EH (cell line): ENCODE measurements at regions not wholly inside any gene's neighbourhood (a gene's known extent, or its start where the extent isn't known, plus 50 kb on each side); places are given as distances from the start of the nearest gene placed in this dataset.
"Not testable (repeated sequence)": the region's sequence is repeated elsewhere in the genome, so short reads cannot be mapped to it uniquely, and the experiment has no call there.

Source experiments
- DNase-seq: peaks from one replicate; pipeline ENCODE4 v3.0.0-alpha.2; 2015; ENCODE audit warnings: low read depth

- DNase-seq = not testable (repeated sequence)
Observed at GRCh38 chr5:71822065-71822464, 103.0 kb downstream of the CARTPT start.

DNA sequence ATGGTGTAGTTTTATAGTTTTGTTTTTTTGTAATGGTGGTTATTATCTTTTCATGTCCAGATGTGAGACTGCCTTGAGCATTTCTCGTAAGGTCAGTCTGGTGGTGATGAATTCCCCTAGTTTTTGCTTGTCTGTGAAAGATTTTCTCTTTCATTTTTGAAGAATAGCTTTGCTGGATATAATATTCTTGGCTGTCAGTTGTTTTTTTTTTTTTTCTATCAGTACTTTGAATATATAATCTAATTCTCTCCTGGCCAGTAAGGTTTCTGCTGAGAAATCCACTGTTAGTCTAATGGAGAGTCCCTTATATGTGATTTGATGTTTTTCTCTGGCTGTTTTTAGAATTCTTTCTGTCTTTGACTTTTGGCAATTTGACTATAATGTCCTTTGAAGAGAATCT lies 106.9 kb downstream of the CARTPT start:
- no peak for DNase-seq

- peak; percentile 64 for DNase-seq
Observed at GRCh38 chr5:71828291-71829040, 109.4 kb downstream of the CARTPT start.

DNA sequence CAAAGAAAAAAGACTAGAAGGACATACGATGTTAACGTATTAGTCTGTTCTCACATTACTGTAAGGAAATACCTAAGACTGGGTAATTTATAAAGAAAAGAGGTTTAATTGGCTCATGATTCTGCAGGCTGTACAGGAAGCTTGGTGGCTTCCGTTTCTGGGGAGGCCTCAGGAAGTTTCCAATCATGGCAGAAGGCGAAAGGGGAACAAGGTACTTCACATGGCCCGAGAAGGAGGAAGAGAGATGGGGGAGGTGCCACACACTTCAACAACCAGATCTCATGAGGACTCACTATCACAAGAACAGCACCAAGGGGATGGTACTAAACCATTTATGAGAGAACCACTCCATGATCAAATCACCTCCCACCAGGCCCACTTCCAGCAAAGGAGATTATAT lies 110.1 kb downstream of the CARTPT start:
- no peak for DNase-seq

DNA sequence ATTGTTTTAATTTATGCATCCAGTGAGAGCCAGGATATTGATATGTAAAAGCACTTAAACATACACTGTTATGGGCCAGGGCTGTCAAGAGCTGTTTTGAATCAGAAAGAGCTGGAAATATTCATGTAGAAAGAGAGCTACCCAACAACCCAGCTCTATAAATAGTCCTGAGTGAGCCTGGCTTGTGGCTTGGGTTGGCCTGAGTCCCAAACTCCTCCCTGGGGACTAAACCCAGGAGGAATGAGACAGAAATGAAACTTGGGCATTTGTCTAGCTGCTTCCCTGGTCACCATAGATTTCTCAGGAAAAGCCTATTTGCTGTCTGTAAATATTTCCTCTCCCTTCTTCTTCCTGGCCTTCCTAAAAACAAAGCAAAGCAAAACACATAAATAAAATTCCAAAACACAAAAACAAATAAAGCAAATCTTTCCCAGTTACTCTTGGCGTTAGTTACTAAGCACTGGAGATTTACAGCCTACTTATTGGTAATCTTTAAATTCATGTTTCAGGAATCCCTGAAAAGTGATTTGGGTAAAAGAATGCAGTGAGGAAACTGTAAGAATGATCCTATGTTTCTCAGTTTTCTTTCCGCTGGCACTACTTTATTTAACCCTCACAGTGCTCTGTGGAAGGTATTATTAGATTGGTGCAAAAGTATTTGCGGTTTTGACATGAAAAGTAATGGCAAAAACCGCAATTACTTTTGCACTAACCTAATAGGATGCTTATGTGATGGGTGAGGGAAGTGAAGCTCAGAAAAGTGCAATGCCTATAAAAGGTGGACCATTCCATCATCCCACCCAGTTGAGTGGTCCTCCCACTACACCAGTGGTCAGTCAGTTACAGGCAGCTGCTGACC lies 111.8 kb downstream of the CARTPT start:
- DNase-seq = peak; percentile 92

GRCh38 chr5:71832812-71833715 lies 114.0 kb downstream of the CARTPT start:
- DNase-seq = no peak

DNA sequence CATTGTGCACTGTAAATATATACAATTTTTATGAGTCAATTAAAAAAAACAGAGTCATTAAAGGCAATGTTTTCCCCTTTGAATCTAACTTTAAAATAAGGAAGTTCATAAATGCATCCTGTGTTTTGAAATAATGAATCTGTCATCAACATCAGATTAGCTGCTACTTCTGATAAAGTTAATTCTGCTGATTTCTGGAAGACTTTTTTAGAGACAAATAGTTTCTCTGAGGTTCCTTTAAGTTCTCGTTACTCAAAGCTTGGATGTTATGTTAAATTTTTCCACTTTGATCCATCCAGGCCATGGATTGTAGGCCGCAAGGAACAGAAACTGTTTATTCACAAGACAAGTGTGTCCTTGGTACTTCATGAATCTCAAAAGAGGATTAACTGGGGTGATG lies 115.5 kb downstream of the CARTPT start:
- no peak for DNase-seq

- peak; percentile 29 for DNase-seq
Observed at GRCh38 chr5:71836084-71836483, 117.0 kb downstream of the CARTPT start.

DNA sequence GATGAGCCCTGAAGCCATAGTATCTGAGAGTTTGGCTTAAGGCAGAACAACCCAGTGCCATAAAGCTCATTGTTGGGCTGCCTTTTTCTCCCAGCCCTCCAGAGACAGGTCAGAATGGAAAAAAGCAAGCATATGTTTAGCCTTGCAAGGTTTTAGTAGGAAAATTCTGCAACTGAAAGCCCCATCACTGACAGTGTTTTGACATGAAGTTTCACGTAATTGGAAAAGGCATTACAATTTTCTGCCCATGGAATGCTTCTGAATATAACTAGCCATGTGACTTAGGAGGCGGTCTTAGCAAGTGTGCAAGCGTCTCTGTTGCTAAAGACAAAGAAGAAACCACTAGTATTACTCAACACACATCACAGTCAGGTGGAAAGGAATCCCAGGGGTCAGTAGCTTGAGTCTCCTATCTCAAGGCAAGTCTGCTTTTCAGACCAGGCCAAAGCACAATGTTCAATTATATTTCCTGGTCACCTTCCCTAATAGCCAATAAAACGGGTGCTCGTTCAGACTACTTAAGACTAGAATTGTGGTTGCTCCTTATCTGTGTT lies 117.6 kb downstream of the CARTPT start:
- DNase-seq = no peak

DNA sequence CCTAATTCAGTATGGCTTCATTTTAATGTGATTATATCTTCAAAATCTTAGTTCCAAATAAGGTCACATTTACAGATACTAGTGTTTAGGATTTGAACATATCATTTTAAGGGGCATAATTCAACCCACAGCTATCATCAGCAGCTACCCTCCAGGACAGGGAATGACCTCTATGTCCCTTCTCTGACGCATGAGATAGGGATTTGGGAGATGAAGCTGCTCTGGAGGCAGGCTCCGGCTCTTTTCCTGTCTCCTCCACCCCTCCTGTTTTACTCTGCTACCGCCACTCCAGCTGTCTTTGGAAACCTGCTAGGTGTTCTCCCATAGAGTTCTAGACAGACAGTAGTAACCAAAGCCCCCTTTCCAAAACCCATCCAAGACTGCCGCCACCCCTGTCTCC lies 119.2 kb downstream of the CARTPT start:
- peak; percentile 9 for DNase-seq

DNA sequence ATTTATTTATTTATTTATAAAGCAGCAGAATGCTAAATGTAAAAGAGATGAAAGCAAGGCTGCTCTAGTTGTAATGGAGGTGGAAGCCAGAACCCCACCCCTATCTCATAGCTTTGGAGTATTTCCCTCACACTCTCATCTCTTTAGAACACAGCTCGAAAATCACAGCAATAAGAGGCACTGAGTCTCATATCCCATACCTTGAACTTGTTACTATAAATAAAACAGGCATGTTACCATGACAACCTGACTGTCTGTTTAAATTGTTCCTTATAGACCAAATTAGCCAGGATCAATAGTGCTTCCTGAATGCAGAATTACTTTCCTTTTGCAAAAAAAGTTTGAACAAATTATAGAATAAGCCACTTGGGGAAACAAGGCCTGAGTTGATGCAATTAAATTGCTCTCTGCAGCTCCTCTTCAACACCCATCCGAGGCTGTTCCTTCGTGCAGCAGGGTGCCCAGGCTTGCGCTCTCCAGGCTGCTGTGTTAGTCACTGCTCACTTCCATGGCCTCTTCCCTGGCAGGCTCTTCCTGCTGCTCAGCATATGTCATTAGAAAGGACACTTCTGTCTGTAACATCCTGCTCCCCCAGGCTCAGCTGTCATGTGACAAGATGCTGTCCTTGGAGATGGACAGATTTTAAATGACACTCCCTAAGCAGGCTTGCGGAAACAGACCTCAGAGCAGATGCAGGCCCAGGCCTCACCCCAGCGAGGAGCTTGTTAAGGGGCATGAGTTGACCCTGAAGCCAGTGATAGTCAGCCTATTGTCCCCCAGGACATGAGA lies 120.2 kb downstream of the CARTPT start:
- DNase-seq = no peak

DNA sequence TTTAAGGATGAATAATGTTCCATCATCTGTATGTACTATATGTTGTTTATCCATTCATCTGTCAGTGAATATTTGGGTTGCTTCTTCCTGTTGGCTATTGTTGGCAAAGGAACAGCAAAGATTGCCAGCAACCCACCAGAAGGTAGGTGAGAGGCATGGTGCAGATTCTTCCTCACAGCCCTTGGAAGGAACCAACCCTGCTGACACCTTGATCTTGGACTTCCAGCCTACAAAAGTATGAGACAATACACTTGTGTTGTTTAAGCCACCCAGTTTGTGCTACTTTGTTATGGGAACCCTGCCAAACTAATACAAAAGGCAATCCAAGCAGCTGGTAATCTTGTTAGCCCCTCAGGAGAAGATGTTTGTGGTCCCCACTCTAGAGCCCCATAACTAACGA lies 122.0 kb downstream of the CARTPT start:
- DNase-seq = no peak

GRCh38 chr5:71843111-71843510 lies 124.0 kb downstream of the CARTPT start:
- no peak for DNase-seq

DNA sequence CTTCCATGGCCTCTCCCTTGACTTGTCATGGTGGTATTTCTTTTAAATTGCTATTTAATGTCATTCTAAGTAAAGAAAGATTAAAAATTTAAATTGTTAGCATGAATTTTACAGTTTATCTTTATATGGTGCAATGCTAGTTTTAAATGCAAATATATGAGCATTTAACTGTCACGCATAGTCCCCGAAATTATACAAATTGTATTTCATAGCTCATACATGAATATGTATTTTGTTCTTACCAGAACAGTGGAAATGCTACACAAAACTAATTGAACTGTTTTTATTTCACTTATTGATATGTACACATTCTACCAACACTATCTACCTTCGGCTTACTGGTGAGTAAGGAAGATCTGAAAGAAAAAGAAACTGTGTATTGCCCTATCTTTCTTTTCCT lies 125.8 kb downstream of the CARTPT start:
- no peak for DNase-seq

DNA sequence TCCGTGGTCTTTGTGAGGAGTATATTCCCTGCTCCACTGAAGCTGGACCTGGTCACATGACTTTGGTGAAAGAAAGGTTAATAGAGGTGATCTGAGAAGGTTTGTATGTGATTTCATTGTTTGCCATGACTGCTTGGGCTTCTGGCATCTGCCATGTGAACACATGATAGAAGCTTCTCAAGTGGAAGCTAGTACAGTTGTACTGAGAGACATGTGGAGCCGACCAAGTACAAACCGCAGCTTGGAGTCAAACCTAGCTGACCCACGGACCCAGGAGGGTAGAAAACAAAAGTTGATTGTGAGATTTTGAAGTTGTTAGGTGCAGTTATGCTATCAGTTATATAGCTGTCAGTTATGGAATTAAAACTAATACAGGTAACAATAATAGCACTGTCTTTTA lies 140.4 kb downstream of the CARTPT start:
- no peak for DNase-seq

DNA sequence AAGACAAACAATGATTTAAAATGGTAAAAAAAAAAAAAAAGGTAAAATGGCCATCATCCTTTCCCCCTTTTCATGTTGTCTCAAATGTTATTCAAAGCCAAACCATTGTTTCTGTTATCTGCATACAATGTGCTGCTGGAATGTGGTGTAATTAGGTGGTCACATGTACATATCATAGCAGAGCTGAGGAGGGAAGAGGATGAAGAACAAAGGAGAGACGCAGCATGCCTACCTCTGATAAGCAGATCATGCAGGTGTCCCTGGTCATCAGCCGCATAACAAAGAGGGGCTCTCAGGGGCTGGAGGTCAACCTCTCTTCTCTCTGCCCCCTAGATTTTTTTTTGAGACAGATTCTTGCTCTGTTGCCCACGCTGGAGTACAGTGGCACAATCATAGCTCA lies 141.0 kb downstream of the CARTPT start:
- DNase-seq = no peak

- no peak for DNase-seq
Observed at GRCh38 chr5:71861682-71862081, 142.6 kb downstream of the CARTPT start.

- DNase-seq = no peak
Observed at GRCh38 chr5:71862087-71862486, 143.0 kb downstream of the CARTPT start.

GRCh38 chr5:71862507-71863060 lies 143.5 kb downstream of the CARTPT start:
- DNase-seq = peak; percentile 8

- DNase-seq = peak; percentile 86
Observed at GRCh38 chr5:71864730-71865601, 145.9 kb downstream of the CARTPT start.
